GM21619 (cell line): ENCODE measurements at regions not wholly inside any gene's neighbourhood (a gene's known extent, or its start where the extent isn't known, plus 50 kb on each side); places are given as distances from the start of the nearest gene placed in this dataset.

ENCODE experiments used
- ATAC-seq: cut with Tn5 transposase; IDR thresholded peaks from one replicate; pipeline ENCODE4 v1.9.1; 2021; ENCODE audit not compliant: unreplicated experiment

DNA sequence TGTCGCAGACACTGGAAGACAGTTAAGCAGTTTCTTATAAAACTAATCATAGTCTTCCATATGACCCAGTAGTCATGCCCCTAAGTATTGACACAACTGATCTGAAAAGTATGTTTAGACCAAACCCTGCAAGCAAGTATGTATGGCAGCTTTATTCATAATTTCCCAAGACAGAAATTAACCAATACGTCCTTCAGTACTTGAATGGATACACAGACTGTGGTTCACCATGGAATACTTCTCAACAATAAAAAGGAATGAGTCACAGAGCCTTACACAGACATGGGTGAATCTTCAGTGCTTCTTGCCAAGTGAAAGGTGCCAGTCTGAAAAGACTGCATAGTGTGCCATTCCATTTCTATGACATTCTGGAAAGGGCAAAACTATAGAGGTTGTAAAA, 50.2 kb upstream of the AKR1E2 start:
- peak; percentile 31 for ATAC-seq

DNA sequence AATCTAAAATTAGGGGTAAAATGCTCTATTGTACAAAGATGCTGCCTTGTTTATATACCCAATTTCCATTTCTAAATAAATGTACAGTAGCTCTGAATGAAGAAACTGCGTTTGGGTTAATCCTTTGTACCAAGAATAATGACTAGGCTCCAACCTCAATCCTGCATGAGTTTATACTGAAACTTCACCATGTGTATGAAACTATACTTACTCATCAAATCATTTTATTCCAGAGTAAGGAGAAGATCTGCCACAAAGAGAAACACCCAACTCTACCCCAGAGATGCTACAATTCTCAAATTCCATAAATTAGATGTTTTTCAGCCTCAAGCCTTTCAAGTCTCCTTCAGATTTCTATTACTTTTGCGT, 53.8 kb upstream of the AKR1E2 start:
- ATAC-seq: no peak

GRCh38 chr10:4771554-4772201, 54.3 kb upstream of the AKR1E2 start:
- ATAC-seq: no peak

DNA sequence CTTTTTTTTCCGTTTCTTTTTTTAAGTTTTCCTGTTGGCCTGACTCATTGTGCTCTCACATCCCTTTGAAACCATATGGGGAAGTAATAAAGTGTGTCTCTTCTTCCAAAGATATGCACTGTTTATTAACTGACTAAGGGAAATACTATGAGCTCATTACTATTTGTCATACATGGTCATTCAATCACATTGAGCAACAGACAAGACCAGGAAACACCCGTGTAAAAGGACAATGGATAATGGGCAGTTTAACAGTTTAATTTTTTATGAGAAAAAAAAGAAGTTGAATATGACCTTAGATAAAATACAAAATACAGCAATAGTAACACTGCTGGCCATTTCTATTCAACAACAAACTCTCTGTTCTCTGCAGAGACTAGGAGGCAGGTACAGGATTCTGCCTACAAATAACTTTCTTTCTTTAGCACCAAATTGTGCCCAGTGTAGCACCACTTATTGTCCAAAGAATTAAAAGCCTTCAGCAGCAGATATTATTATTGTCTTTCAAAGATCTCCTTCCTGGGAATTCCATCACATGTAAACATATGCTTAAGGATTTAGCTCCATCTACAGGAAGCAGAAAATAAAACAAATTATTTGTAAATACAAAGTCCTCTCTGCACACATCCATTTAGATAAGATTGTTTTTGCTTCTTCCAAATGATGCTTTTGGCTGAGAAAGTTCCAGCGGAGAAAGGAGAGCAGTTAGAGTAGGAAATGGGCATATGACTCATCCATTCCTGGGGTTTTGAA, 55.0 kb upstream of the AKR1E2 start:
- no peak for ATAC-seq

DNA sequence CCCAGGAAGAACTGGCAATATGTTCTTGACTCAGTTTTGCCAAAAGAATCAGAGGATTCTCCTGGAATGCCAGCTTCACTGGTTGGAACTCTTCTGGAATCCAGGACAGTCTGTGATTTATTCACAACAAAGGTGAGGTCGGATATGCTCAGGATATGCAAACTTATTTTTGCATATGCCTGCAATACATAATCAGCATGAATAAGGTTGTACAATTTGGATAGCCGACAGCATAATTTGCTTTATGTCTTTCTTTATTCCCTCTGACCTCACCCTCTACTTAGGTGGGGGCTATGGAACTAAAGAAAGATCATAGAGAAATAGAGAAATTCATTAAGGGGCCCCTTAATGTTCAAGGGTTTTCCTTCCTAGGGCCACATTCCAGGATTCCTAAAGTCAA, 57.6 kb upstream of the AKR1E2 start:
- no peak for ATAC-seq

- ATAC-seq: no peak
Observed at GRCh38 chr10:4767033-4767814, 58.8 kb upstream of the AKR1E2 start.

DNA sequence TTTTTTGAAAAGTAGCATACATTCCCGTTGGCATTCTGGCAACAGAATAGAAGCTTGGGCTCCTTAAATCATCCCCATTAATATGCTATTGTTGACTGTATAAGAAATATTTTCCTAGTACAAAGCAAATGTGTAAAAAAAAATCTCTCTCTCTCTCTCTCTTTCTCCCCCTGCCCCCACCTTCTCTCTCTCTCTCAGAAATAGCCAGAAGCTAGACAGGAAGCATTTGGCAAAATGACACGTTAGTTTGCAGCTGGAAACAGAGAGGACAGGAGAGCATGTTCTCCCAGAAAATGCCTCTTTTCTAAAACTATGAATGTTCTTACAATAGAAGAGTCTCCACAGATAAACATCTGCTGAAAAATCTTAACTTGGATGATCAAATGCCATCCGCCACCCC, 59.6 kb upstream of the AKR1E2 start:
- no peak for ATAC-seq

DNA sequence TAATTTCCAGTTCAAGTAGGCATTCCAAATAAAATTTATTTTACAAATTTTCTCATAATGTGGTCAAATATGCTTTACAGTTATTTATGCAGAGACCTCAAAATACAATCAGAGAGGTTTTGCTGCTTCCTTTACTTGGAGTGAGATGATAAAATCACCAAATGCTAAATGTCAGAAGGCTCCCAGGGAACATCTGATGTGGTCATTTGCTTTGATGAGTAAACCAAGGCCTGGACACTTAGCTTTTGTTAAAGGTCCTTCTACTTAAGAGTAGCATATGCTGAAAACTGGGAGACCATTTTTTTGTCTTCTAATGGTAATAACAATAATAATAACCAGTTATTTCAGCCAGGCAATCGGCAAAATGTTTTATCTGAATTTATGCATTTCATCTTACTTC, 60.6 kb upstream of the AKR1E2 start:
- ATAC-seq: no peak

DNA sequence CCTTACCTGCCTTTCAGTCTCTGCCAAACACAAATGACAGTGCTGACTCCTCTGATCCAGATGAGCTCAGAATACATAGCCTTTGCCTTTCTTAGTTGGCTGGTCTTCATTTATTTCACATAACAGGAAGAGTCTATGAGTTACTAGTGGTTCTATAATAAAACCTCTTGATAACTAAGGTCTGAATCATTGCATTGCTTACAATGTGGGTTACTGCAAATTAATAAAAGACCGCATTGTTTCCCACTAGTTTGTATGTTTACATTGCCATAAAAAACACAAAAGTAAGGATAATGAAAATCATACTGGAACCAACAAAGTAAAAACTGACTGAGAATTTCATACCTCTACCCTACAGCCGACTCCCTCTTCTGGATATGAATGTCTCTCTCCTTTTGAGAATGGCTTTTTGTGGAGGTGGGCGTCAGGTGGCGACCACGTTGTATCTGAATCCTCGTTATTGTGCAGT, 62.0 kb upstream of the AKR1E2 start:
- ATAC-seq: no peak

- no peak for ATAC-seq
Observed at GRCh38 chr10:4763513-4763912, 62.5 kb upstream of the AKR1E2 start.

GRCh38 chr10:4758256-4758655, 67.8 kb upstream of the AKR1E2 start:
- ATAC-seq: no peak

- no peak for ATAC-seq
Observed at GRCh38 chr10:4755286-4755989, 70.6 kb upstream of the AKR1E2 start.

- ATAC-seq: no peak
Observed at GRCh38 chr10:4754143-4754542, 71.9 kb upstream of the AKR1E2 start.

- no peak for ATAC-seq
Observed at GRCh38 chr10:4751211-4751610, 74.8 kb upstream of the AKR1E2 start.

DNA sequence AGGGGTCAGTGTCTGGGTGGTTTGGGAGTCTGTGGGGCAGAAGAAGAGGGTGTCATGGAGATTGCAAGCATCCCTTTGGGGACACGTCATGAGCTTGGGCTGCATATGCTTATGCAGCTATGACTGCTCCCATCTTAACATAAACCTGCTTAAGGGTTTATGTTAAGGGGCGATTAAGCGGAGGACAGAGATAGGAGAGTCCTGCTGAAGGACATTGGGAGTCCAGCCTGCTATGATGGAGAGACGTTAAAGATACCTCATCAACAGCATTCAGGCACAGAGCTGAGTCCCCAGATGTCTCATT, 76.8 kb upstream of the AKR1E2 start:
- no peak for ATAC-seq

- ATAC-seq: no peak
Observed at GRCh38 chr10:4748491-4749270, 77.3 kb upstream of the AKR1E2 start.

GRCh38 chr10:4742217-4742616, 83.8 kb upstream of the AKR1E2 start:
- no peak for ATAC-seq

- no peak for ATAC-seq
Observed at GRCh38 chr10:4740471-4740870, 85.5 kb upstream of the AKR1E2 start.

- no peak for ATAC-seq
Observed at GRCh38 chr10:4736608-4737007, 89.4 kb upstream of the AKR1E2 start.

- no peak for ATAC-seq
Observed at GRCh38 chr10:4736183-4736582, 89.8 kb upstream of the AKR1E2 start.

GRCh38 chr10:4733843-4734224, 92.2 kb upstream of the AKR1E2 start:
- ATAC-seq: no peak
